BLaER1 treated with 17β-estradiol and CSF1 and Interleukin-3, amounts not matched to agents 10 nM and 100 nM (cell line): ENCODE measurements at regions not wholly inside any gene's neighbourhood (a gene's known extent, or its start where the extent isn't known, plus 50 kb on each side); places are given as distances from the start of the nearest gene placed in this dataset.

Experiments used
- H3K27ac ChIP-seq, 11 experiments: shearing (Covaris generic); formaldehyde crosslinking; 2 replicates each; pipeline ENCODE4 v1.8.1; 2022
- H3K27me3 ChIP-seq, 11 experiments: shearing (Covaris generic); formaldehyde crosslinking; 2 replicates each; pipeline ENCODE4 v1.8.1; 2022
- H3K36me3 ChIP-seq, 11 experiments: shearing (Covaris generic); formaldehyde crosslinking; 2 replicates each; pipeline ENCODE4 v1.8.1; 2022
- H3K4me1 ChIP-seq, 10 experiments: shearing (Covaris generic); formaldehyde crosslinking; 2 replicates each; pipeline ENCODE4 v1.8.1; 2022
- H3K4me2 ChIP-seq, 11 experiments: shearing (Covaris generic); formaldehyde crosslinking; 2 replicates each; pipeline ENCODE4 v1.8.1; 2022
- H3K4me3 ChIP-seq, 10 experiments: shearing (Covaris generic); formaldehyde crosslinking; 2 replicates each; pipeline ENCODE4 v1.8.1; 2022
- H3K9ac ChIP-seq, 11 experiments: shearing (Covaris generic); formaldehyde crosslinking; 2 replicates each; pipeline ENCODE4 v1.8.1; 2022
- H3K9me3 ChIP-seq, 11 experiments: shearing (Covaris generic); formaldehyde crosslinking; replicated peaks in 1 of 11; 2 replicates each; pipeline ENCODE4 v1.8.1; 2022
- H4K20me1 ChIP-seq, 11 experiments: shearing (Covaris generic); formaldehyde crosslinking; 2 replicates each; pipeline ENCODE4 v1.8.1; 2022
- Cebpa-rat ChIP-seq, 11 experiments: shearing (Covaris generic); IDR thresholded peaks; 2 replicates each; pipeline ENCODE4 v1.8.1; 2022

GRCh38 chr6:133583907-133584427, 304.9 kb upstream of the TCF21 start:
- H3K27ac ChIP-seq = no peak overlapping the region
- no peaks in the 10 kb centered on the region for H4K20me1 ChIP-seq
- H3K4me1 ChIP-seq = no peaks in the 10 kb centered on the region
- H3K4me2 ChIP-seq = no peak overlapping the region
- TF ChIP-seq Cebpa-rat (IDR thresholded peaks at IDR 0.05) = no peak
- no peak overlapping the region for H3K9ac ChIP-seq
- H3K9me3 ChIP-seq = no peaks in the 10 kb centered on the region; a peak in 2 of 22 replicates
- no peak overlapping the region for H3K4me3 ChIP-seq
- H3K36me3 ChIP-seq = no peaks in the 10 kb centered on the region
- H3K27me3 ChIP-seq = no peaks in the 10 kb centered on the region

GRCh38 chr6:133584823-133585222, 304.1 kb upstream of the TCF21 start:
- H3K36me3 ChIP-seq = no peaks in the 10 kb centered on the region
- H3K27ac ChIP-seq = no peak overlapping the region
- no peaks in the 10 kb centered on the region for H3K4me1 ChIP-seq
- H3K9me3 ChIP-seq = no peaks in the 10 kb centered on the region; a peak in 2 of 22 replicates
- H4K20me1 ChIP-seq = no peaks in the 10 kb centered on the region
- H3K27me3 ChIP-seq = no peaks in the 10 kb centered on the region
- H3K4me2 ChIP-seq = no peak overlapping the region
- TF ChIP-seq Cebpa-rat (IDR thresholded peaks at IDR 0.05) = no peak
- H3K9ac ChIP-seq = no peak overlapping the region
- no peak overlapping the region for H3K4me3 ChIP-seq

GRCh38 chr6:133585978-133586377, 302.9 kb upstream of the TCF21 start:
- Histone ChIP-seq H3K36me3 (no peaks in the 10 kb centered on the region), H3K27ac (no peak overlapping the region), H3K4me3 (no peak overlapping the region), H3K9me3 (no peaks in the 10 kb centered on the region; a peak in 2 of 22 replicates), H3K27me3 (no peaks in the 10 kb centered on the region), H4K20me1 (no peaks in the 10 kb centered on the region), H3K4me1 (peaks cover 0 to 7% (median 0%) of the 10 kb centered on the region in 10 experiments; a peak in 6 of 20 replicates), H3K4me2 (no peak overlapping the region), H3K9ac (no peak overlapping the region)
- no peak for TF ChIP-seq Cebpa-rat (IDR thresholded peaks at IDR 0.05)

- no peaks in the 10 kb centered on the region for H3K36me3 ChIP-seq
- H3K4me3 ChIP-seq = no peak overlapping the region
- no peaks in the 10 kb centered on the region; a peak in 1 of 22 replicates for H3K9me3 ChIP-seq
- H3K9ac ChIP-seq = no peak overlapping the region
- H3K4me1 ChIP-seq = peaks cover 0 to 18% (median 0%) of the 10 kb centered on the region in 10 experiments; a peak in 6 of 20 replicates
- no peaks in the 10 kb centered on the region for H3K27me3 ChIP-seq
- no peak overlapping the region for H3K4me2 ChIP-seq
- H4K20me1 ChIP-seq = no peaks in the 10 kb centered on the region
- no peak overlapping the region for H3K27ac ChIP-seq
- TF ChIP-seq Cebpa-rat (IDR thresholded peaks at IDR 0.05) = no peak
Measured at GRCh38 chr6:133587546-133588160, 301.3 kb upstream of the TCF21 start.

GRCh38 chr6:133590196-133590595, 298.7 kb upstream of the TCF21 start:
- Histone ChIP-seq H3K27me3 (no peaks in the 10 kb centered on the region), H3K9me3 (no peaks in the 10 kb centered on the region), H3K36me3 (no peaks in the 10 kb centered on the region), H3K4me2 (0 out of 22 replicates have a peak overlapping the region, but pooled peaks of 1 of the 11 experiments have one; percentile 13), H3K27ac (no peak overlapping the region), H3K4me1 (peaks cover 0 to 20% (median 0%) of the 10 kb centered on the region in 10 experiments; a peak in 6 of 20 replicates), H4K20me1 (no peaks in the 10 kb centered on the region), H3K9ac (no peak overlapping the region), H3K4me3 (no peak overlapping the region)
- no peak for TF ChIP-seq Cebpa-rat (IDR thresholded peaks at IDR 0.05)

GRCh38 chr6:133590814-133591213, 298.1 kb upstream of the TCF21 start:
- H3K4me3 ChIP-seq = no peak overlapping the region
- no peaks in the 10 kb centered on the region for H3K36me3 ChIP-seq
- peak overlapping the region in 6 of 11 experiments; percentile 2 to 10 (median 6); a peak in 2 of 22 replicates for H3K4me2 ChIP-seq
- H3K9me3 ChIP-seq = no peaks in the 10 kb centered on the region
- no peaks in the 10 kb centered on the region for H4K20me1 ChIP-seq
- no peaks in the 10 kb centered on the region for H3K27me3 ChIP-seq
- H3K4me1 ChIP-seq = peaks cover 0 to 20% (median 0%) of the 10 kb centered on the region in 10 experiments; a peak in 6 of 20 replicates
- no peak overlapping the region for H3K9ac ChIP-seq
- H3K27ac ChIP-seq = no peak overlapping the region
- no peak for TF ChIP-seq Cebpa-rat (IDR thresholded peaks at IDR 0.05)

GRCh38 chr6:133591275-133591674, 297.6 kb upstream of the TCF21 start:
- H4K20me1 ChIP-seq = no peaks in the 10 kb centered on the region
- no peak overlapping the region for H3K9ac ChIP-seq
- peaks cover 0 to 20% (median 0%) of the 10 kb centered on the region in 10 experiments; a peak in 6 of 20 replicates for H3K4me1 ChIP-seq
- peak overlapping the region in 5 of 11 experiments; percentile 2 to 10 (median 6); a peak in 2 of 22 replicates for H3K4me2 ChIP-seq
- no peaks in the 10 kb centered on the region for H3K9me3 ChIP-seq
- H3K36me3 ChIP-seq = no peaks in the 10 kb centered on the region
- no peak overlapping the region for H3K27ac ChIP-seq
- H3K4me3 ChIP-seq = no peak overlapping the region
- no peaks in the 10 kb centered on the region for H3K27me3 ChIP-seq
- no peak for TF ChIP-seq Cebpa-rat (IDR thresholded peaks at IDR 0.05)

GRCh38 chr6:133594652-133595110, 294.2 kb upstream of the TCF21 start:
- H3K27me3 ChIP-seq = no peaks in the 10 kb centered on the region
- H3K36me3 ChIP-seq = no peaks in the 10 kb centered on the region
- peaks cover 0 to 20% (median 0%) of the 10 kb centered on the region in 10 experiments; a peak in 6 of 20 replicates for H3K4me1 ChIP-seq
- no peak overlapping the region for H3K4me3 ChIP-seq
- no peak overlapping the region for H3K9ac ChIP-seq
- TF ChIP-seq Cebpa-rat (IDR thresholded peaks at IDR 0.05) = no peak
- H3K27ac ChIP-seq = no peak overlapping the region
- no peak overlapping the region for H3K4me2 ChIP-seq
- no peaks in the 10 kb centered on the region for H4K20me1 ChIP-seq
- no peaks in the 10 kb centered on the region for H3K9me3 ChIP-seq

GRCh38 chr6:133595111-133595761, 293.7 kb upstream of the TCF21 start:
- Histone ChIP-seq H3K4me1 (peaks cover 0 to 20% (median 0%) of the 10 kb centered on the region in 10 experiments; a peak in 6 of 20 replicates), H3K27ac (no peak overlapping the region), H3K27me3 (no peaks in the 10 kb centered on the region), H3K4me2 (no peak overlapping the region), H3K9me3 (no peaks in the 10 kb centered on the region), H3K9ac (no peak overlapping the region), H3K36me3 (no peaks in the 10 kb centered on the region), H4K20me1 (no peaks in the 10 kb centered on the region), H3K4me3 (no peak overlapping the region)
- no peak for TF ChIP-seq Cebpa-rat (IDR thresholded peaks at IDR 0.05)
